Peyer's patch (tissue), 4 donors: ENCODE measurements at regions not wholly inside any gene's neighbourhood (a gene's known extent, or its start where the extent isn't known, plus 50 kb on each side); places are given as distances from the start of the nearest gene placed in this dataset.

Source experiments
- CTCF ChIP-seq, 6 experiments: fragments of 450-650 bp in 4 of 6; fragments of 200-600 bp in 2 of 6; sonication (generic) in 1 of 6; IDR thresholded peaks; one replicate each; pipeline ENCODE4 v1.5.1; 2017 to 2019; ENCODE audit warnings: antibody characterized with exemption in 6 of 6, mild to moderate bottlenecking in 3 of 6, moderate library complexity in 1 of 6
- POLR2A ChIP-seq, 2 donors: fragments of 450-650 bp; IDR thresholded peaks; one replicate each; pipeline ENCODE4 v1.5.1; 2017; ENCODE audit warnings: antibody characterized with exemption in 2 of 2, mild to moderate bottlenecking in 2 of 2, moderate library complexity in 2 of 2

DNA sequence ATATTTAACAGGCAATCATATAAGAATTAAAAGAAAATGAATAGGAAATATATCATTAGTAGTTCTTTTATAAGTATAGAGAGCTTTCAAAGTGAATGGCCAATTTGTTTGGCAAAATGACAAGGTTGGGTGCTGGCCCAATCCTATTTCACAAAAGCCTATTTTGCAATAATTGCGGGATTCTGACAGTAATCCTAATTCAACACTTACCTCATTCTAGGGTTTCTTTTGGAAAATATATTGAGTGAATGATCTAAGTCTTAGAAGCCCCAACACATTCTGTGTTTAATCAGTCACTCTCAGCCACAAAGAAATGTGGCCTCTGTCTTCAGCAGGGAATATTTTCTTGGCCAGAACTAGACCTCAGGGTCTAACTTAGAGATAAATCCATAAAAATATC is 835.9 kb upstream of the ZNF608 start:
- TF ChIP-seq CTCF (IDR thresholded peaks at IDR 0.05) (no peak), POLR2A (IDR thresholded peaks at IDR 0.05) (no peak)
